ENCODE measurements at regions not wholly inside any gene's neighbourhood (a gene's known extent, or its start where the extent isn't known, plus 50 kb on each side); places are given as distances from the start of the nearest gene placed in this dataset.
A peak's percentile ranks its signal among the peaks of the same experiment; 100 is the strongest.

DNA sequence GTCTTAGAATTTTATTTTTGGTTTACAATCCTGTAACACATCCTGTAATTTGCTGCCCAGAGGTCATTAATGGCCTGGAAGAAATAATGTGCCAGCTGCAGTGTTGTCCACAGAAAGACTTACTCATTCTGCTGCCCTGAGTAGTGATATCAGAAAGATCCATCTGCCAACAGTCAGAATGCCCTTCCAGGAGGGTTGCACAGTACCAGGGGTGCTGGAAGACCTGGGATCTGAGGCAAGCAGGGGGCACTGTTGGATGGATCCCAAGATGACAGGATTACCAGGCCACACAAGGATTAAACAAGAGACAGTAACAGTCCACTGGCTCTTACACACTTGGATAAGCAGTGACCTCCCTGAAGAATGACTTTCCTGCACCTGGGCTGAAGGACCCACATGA is 93.8 kb upstream of the TOP3B start:
- DNase-seq: no peak
- Mint-ChIP-seq H3K27me3 (peaks cover 53% of the 10 kb centered on the region), H3K4me1 (no peaks in the 10 kb centered on the region), H3K27ac (no peak overlapping the region), H3K36me3 (ENCODE audit: low read depth) (peaks cover 7% of the 10 kb centered on the region), H3K4me3 (no peak overlapping the region)
- no peak for ATAC-seq
- H3K9me3 ChIP-seq (ENCODE audit: control insufficient read depth, low read length, poor library complexity, severe bottlenecking): no peaks in the 10 kb centered on the region

DNA sequence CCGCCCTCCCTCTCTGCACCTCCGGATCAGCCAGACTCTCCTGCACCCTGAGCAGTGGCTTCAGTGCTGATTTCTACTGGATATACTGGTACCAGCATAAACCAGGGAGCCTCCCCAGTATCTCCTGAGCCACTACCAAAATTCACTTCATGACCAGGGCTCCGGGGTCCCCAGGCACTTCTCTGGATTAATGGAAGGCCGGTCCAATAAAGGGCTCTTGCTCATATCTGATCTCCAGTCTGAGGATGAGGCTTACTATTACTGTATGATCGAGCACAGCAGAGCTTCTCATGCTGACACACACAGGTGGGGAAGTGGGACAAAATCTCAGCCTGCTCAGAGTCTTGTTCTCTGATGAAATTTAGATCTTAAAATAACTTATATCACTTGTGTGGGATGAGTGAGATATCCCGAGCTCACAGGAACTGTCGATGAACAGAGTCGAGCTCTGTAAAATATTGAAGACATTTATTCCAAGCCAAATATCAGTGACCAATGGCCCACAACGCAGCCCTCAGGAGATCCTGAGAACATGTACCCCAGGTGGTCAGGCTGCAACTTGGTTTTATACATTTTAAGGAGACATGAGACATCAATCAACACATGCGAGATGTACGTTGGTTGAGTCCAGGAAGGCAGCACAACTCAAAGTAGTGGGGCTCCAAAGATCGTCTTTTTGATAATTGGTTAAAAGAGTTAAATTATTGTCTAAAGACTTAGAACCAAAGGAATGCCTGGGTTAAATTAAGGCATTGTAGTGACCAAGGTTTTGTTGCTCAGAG is 93.0 kb upstream of the TOP3B start:
- H3K4me1 Mint-ChIP-seq: no peaks in the 10 kb centered on the region
- no peak for DNase-seq
- H3K9me3 ChIP-seq (ENCODE audit: control insufficient read depth, low read length, poor library complexity, severe bottlenecking): no peaks in the 10 kb centered on the region
- H3K27ac Mint-ChIP-seq: no peak overlapping the region
- H3K27me3 Mint-ChIP-seq: peaks cover 46% of the 10 kb centered on the region
- no peak overlapping the region for H3K4me3 Mint-ChIP-seq
- no peak for ATAC-seq
- H3K36me3 Mint-ChIP-seq (ENCODE audit: low read depth): peaks cover 4% of the 10 kb centered on the region

DNA sequence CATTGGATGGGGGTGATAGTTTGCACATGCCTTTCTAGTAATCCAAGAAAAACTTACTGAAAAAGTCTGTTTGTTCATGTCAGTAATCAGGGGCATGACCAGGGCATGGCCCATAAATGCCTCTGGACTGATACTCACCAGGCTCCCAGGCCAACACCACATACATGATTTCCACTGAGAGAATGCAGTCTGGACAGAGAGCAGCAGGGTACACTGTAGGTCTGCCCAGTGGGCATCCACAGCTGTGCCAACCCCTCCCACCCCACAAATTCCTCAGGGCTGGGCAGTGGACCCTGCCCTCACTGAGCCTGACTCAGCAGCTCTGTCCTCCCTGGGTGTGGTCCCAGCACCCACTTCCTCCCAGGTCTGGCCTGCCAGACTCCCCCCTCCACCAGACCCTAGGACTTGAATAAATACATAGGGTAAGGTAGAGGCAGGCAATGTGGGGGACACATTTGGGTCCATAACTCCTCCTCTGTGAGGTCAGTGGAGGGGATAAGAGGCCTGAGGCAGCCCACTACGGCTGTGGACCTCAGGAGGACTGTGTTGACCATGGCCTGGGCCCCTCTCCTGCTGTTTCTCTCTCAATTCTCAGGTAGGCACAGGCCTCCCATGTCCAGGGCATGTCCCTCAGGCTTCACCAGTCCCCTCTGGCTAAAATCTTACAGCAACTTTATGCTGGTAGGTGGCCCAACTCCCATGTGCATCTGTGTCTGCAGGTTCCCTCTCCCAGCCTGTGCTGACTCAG is 92.2 kb upstream of the TOP3B start:
- no peaks in the 10 kb centered on the region for H3K4me1 Mint-ChIP-seq
- DNase-seq (no peak), ATAC-seq (no peak)
- H3K36me3 Mint-ChIP-seq (ENCODE audit: low read depth): peaks cover 3% of the 10 kb centered on the region
- H3K9me3 ChIP-seq (ENCODE audit: control insufficient read depth, low read length, poor library complexity, severe bottlenecking): no peaks in the 10 kb centered on the region
- no peak overlapping the region for H3K4me3 Mint-ChIP-seq
- H3K27me3 Mint-ChIP-seq: peaks cover 41% of the 10 kb centered on the region
- no peak overlapping the region for H3K27ac Mint-ChIP-seq

DNA sequence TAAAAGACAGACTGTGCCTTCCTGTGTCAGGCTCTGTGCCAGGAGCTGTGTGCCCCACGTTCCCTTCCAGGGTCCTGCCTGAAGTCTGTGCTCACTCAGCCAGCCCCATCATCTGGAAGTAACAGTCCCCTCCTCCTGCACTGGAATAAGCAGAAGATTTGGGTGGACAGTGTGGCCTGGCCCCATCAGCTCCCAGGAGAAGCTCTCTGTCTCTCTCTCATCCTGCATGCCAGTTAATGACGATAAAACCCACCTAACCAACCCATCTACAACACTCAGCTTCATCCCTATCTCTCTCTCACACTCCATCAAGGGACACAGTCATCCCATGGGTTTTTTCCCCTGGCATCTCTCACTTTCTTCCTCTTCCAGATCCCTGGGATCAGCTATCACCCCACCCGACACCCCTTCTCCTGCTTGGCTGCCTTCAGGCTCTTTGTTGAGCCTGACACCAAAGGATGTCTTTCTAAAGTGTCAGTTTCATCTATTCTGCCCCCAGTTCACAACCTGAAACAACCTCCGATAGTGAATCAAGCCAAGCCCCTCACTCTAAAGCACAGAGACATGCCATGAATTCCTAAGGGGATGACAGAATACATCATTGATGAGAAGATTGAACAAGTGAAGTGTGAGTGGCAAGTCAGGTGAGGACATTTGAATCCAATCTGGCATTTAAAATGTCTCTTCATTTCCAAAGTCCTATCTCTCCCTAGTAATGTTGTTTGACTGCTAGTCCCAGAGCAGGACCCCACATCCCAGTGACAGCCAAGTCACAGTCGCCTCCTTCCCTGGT is 91.4 kb upstream of the TOP3B start:
- DNase-seq (no peak), ATAC-seq (no peak)
- H3K4me1 Mint-ChIP-seq: peaks cover under 1% of the 10 kb centered on the region
- H3K27me3 Mint-ChIP-seq: peaks cover 48% of the 10 kb centered on the region
- no peak overlapping the region for H3K27ac Mint-ChIP-seq
- H3K9me3 ChIP-seq (ENCODE audit: control insufficient read depth, low read length, poor library complexity, severe bottlenecking): no peaks in the 10 kb centered on the region
- peaks cover 3% of the 10 kb centered on the region for H3K36me3 Mint-ChIP-seq (ENCODE audit: low read depth)
- H3K4me3 Mint-ChIP-seq: peak overlapping the region; percentile 3

DNA sequence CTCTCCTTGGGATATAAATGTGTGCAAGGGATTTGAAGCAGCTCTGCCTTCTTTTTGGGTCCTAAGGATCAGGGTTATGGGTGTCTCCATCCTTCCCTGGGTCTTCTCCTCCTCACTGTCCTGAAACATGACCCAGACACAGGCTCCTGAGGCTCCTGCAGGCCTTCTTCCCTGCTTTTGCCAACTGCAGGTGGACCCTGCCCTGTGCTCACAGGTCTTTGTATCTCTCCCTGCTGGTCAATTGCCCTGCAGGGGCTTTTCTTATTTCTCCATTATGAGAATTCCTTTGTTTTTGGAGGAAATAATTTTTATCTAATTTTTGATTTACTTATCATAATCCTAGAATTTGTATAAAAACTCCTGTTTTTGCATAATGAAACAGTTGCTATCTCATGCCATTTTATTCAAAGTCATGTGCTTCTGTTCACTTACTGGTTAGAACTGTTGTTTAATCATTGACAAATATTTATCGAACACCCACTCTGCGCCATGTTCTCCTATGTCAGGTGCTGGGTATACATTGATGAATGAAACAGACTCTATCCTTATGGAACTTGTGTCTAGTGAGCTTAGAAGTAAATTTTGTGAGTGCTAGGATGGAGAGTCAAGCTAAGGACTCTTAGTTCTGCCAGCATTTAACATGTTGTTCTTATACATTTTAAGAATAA is 89.7 kb upstream of the TOP3B start:
- no peak for DNase-seq
- Mint-ChIP-seq H3K4me3 (no peak overlapping the region), H3K4me1 (peaks cover 6% of the 10 kb centered on the region), H3K27me3 (peaks cover 43% of the 10 kb centered on the region), H3K27ac (no peak overlapping the region), H3K36me3 (ENCODE audit: low read depth) (peaks cover 3% of the 10 kb centered on the region)
- no peaks in the 10 kb centered on the region for H3K9me3 ChIP-seq (ENCODE audit: control insufficient read depth, low read length, poor library complexity, severe bottlenecking)
- ATAC-seq: no peak

DNA sequence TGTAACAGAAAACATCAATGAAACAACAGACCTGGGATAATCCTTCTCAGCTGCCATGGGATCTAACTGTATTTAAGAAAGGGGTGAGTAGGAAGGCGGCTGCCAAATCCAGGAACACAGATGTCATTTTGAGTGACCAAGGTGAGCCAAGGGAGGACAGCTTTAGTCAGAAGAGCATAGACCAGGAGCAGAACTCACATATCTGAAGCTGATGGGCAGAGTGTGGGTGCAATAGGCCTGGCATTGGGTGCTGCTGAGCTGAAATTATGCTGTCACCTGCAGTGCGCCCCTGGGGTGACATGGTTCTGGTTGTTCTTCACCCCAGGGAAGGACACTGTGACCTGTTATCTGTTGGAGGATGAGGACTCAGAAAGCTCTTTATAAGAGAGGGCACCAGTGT is 88.9 kb upstream of the TOP3B start:
- Mint-ChIP-seq H3K36me3 (ENCODE audit: low read depth) (peaks cover 3% of the 10 kb centered on the region), H3K4me3 (no peak overlapping the region), H3K27ac (no peak overlapping the region), H3K27me3 (peaks cover 37% of the 10 kb centered on the region), H3K4me1 (peaks cover 6% of the 10 kb centered on the region)
- H3K9me3 ChIP-seq (ENCODE audit: control insufficient read depth, low read length, poor library complexity, severe bottlenecking): no peaks in the 10 kb centered on the region
- DNase-seq (no peak), ATAC-seq (no peak)

DNA sequence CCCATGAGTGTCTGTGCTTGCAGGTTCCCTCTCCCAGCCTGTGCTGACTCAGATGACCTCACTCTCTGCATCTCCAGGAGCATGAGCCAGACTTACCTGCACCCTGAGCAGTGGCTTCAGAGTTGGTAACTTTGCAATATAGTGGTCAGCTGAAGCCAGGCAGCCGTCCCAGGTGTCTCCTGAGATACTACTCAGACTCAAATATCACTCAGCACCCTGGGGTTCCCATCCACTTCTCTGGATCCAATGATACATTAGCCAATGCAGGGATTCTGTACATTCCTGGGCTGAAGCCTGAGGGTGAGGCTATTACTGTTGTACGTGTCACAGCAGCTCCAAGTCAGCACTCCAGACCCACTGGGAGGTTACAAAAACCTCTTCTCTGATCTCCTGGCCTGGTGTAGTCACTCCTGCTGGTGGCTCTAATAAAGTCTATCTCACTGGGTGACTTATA is 87.8 kb upstream of the TOP3B start:
- Mint-ChIP-seq H3K36me3 (ENCODE audit: low read depth) (peaks cover 4% of the 10 kb centered on the region), H3K27ac (no peak overlapping the region), H3K4me1 (peaks cover 6% of the 10 kb centered on the region), H3K4me3 (no peak overlapping the region), H3K27me3 (peaks cover 31% of the 10 kb centered on the region)
- ATAC-seq (no peak), DNase-seq (no peak)
- no peaks in the 10 kb centered on the region for H3K9me3 ChIP-seq (ENCODE audit: control insufficient read depth, low read length, poor library complexity, severe bottlenecking)

DNA sequence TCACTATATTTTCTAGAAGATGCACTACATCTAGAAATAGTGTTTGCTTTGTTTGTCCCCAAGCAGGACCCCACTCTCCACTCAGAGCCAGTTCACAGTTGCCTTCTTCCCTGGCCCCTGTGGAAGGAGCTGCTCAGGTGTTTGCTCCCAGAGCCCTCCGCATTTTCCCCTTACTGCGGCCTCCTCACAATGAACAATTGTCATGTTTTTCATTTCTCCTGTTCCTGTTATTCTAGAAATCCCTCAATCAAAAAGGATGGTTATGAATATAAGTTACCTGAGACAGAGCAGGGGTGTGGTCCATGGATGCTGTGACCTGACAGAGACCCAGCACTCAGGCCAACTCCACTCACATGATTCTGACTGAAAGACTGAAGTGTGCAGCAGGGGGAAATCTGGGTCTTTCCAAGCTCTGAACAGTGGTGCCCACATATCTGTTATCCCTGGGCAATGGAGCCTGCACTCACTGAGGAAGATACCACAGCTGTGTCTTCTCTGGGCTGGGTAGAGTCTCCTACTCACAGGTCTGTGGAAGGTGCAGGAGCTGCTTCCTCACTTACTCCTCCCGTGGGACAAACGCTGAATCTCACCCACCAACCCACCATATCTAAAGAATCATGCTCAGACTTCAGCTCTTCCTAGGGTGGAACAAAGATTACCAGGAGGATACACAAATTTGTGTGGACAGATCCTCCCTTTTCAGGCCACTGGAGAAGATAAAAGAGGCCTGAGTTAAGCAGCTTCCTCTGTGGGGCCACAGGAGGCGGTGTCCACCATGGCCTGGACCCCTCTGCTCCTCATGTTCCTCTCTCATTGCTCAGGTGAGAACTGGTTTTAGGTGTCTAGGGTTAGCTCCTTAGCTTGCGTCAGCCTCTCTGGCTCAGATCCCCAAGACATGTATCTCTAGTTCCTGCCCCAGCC is 87.1 kb upstream of the TOP3B start:
- ATAC-seq: no peak
- DNase-seq: no peak
- no peaks in the 10 kb centered on the region for H3K9me3 ChIP-seq (ENCODE audit: control insufficient read depth, low read length, poor library complexity, severe bottlenecking)
- peaks cover 32% of the 10 kb centered on the region for H3K27me3 Mint-ChIP-seq
- H3K36me3 Mint-ChIP-seq (ENCODE audit: low read depth): peaks cover 6% of the 10 kb centered on the region
- peaks cover 6% of the 10 kb centered on the region for H3K4me1 Mint-ChIP-seq
- H3K4me3 Mint-ChIP-seq: no peak overlapping the region
- H3K27ac Mint-ChIP-seq: no peak overlapping the region

DNA sequence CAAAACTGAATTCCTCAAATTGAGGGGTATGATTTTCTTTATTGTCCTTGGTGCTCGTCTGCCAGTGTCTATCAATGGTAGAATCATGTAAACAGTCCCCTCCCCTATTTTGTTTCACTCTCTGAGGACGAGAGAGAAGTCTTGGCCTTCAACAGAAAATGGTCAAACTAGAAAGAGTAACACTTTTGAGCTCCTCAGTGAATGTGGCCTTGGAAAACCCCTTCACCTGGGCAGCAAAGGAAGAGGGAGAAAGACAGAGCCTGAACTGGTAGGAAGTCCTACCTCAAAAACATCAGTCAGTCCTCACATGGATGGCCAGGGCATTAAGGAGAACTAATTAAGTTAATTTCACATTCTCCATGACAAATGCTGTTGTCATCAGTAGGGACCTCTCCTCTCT is 86.1 kb upstream of the TOP3B start:
- H3K36me3 Mint-ChIP-seq (ENCODE audit: low read depth): peaks cover 3% of the 10 kb centered on the region
- ATAC-seq (no peak), DNase-seq (no peak)
- no peak overlapping the region for H3K27ac Mint-ChIP-seq
- H3K27me3 Mint-ChIP-seq: peaks cover 29% of the 10 kb centered on the region
- H3K4me1 Mint-ChIP-seq: peaks cover 6% of the 10 kb centered on the region
- H3K9me3 ChIP-seq (ENCODE audit: control insufficient read depth, low read length, poor library complexity, severe bottlenecking): no peaks in the 10 kb centered on the region
- no peak overlapping the region for H3K4me3 Mint-ChIP-seq

DNA sequence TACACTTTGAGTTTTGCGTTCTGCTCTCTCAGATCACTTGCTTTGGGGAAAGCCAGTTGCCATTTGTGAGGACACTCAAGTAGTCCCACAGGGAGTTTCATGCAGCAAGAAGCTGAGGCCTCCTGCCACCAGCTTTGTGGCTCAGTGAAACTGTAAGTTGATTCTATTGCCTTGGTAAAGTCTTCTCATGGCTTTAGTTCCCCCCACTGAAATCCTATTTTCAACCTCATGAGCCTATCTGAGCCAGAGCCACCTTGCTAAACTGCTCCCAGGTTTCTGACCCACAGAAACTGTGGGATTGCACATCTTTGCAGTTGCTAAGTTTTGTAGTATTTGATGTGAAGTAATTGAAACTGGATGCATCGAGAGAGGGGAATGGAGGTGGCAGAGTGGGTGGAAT is 85.4 kb upstream of the TOP3B start:
- DNase-seq: no peak
- Mint-ChIP-seq H3K27me3 (peaks cover 28% of the 10 kb centered on the region), H3K27ac (no peak overlapping the region), H3K4me3 (no peak overlapping the region), H3K4me1 (peaks cover 6% of the 10 kb centered on the region), H3K36me3 (ENCODE audit: low read depth) (peaks cover 3% of the 10 kb centered on the region)
- no peaks in the 10 kb centered on the region for H3K9me3 ChIP-seq (ENCODE audit: control insufficient read depth, low read length, poor library complexity, severe bottlenecking)
- no peak for ATAC-seq

DNA sequence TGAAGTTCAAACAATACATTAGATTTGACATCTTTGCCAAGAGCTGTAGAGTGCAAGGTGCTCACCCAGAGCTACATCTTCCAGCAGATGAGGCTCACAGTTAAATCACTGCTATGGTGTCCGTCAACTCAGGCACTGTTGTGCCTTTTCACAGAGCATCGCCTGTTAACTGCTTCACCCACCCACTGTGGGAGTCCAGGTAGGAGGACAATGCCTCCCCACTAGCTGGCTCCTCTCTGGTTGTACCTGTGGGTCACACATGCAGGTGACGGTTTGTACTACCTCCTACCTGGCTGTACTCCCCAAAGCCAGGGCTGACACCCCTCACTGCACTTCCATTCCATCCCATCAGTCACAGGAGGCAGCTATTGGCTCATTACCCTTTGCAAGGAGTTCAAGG is 84.6 kb upstream of the TOP3B start:
- H3K27ac Mint-ChIP-seq: no peak overlapping the region
- no peak overlapping the region for H3K4me3 Mint-ChIP-seq
- DNase-seq (no peak), ATAC-seq (no peak)
- no peaks in the 10 kb centered on the region for H3K9me3 ChIP-seq (ENCODE audit: control insufficient read depth, low read length, poor library complexity, severe bottlenecking)
- H3K4me1 Mint-ChIP-seq: peaks cover 6% of the 10 kb centered on the region
- H3K27me3 Mint-ChIP-seq: peaks cover 28% of the 10 kb centered on the region
- peaks cover 3% of the 10 kb centered on the region for H3K36me3 Mint-ChIP-seq (ENCODE audit: low read depth)

DNA sequence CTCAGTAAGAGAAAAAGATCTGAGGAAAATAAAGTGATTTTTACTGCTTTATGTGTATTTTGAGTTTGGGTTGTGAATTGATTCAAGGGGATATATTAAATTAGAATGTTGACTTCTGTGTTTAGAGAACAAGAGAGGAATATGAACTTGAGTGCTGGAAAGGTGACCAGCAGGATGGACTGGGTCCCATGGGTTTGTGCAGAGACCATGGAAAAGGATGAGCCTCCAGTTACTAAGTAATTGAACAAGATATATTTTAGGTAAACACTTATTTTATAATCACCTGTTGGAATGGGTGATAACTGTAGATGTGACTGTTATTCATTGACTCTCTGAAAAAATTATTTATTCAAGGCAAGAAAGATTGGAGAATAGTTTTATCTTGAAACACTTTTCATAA is 82.0 kb upstream of the TOP3B start:
- H3K27me3 Mint-ChIP-seq: peaks cover 28% of the 10 kb centered on the region
- no peaks in the 10 kb centered on the region for H3K9me3 ChIP-seq (ENCODE audit: control insufficient read depth, low read length, poor library complexity, severe bottlenecking)
- peaks cover 3% of the 10 kb centered on the region for H3K36me3 Mint-ChIP-seq (ENCODE audit: low read depth)
- no peak for ATAC-seq
- H3K4me3 Mint-ChIP-seq: no peak overlapping the region
- H3K27ac Mint-ChIP-seq: no peak overlapping the region
- H3K4me1 Mint-ChIP-seq: peaks cover 6% of the 10 kb centered on the region
- no peak for DNase-seq

All from T-helper 17 cell (primary cell).